HG02973 (cell line): ENCODE measurements at regions not wholly inside any gene's neighbourhood (a gene's known extent, or its start where the extent isn't known, plus 50 kb on each side); places are given as distances from the start of the nearest gene placed in this dataset.

Experiments used
- ATAC-seq: cut with Tn5 transposase; IDR thresholded peaks from one replicate; pipeline ENCODE4 v1.9.1; 2021; ENCODE audit warnings: moderate library complexity; ENCODE audit not compliant: unreplicated experiment

GRCh38 chr1:57479471-57479870 is 55.6 kb upstream of the DAB1 start:
- ATAC-seq = no peak

- ATAC-seq = no peak
Measured at GRCh38 chr1:57475366-57475765, 51.5 kb upstream of the DAB1 start.

GRCh38 chr1:57474137-57474750 is 50.4 kb upstream of the DAB1 start:
- ATAC-seq = no peak
